Astrocyte of the spinal cord (primary cell): ENCODE measurements at regions not wholly inside any gene's neighbourhood (a gene's known extent, or its start where the extent isn't known, plus 50 kb on each side); places are given as distances from the start of the nearest gene placed in this dataset.

Source experiments
- DNase-seq: peaks from one replicate; pipeline ENCODE4 v3.0.0; 2011; ENCODE audit warnings: low read depth, low spot score
- H3K4me3 ChIP-seq: 2 replicates; pipeline ENCODE4 v1.5.1; 2011; ENCODE audit warnings: low read depth, mild to moderate bottlenecking, low read length, moderate library complexity
- CTCF ChIP-seq: IDR thresholded peaks from 2 replicates; pipeline ENCODE4 v1.5.1; 2012; ENCODE audit warnings: low read depth, mild to moderate bottlenecking, low read length, inconsistent platforms
- in situ Hi-C: cut with HindIII; loops from 2 replicates; pipeline ENCODE4 v1.10.0; 2017; ENCODE audit warnings: low sequenced_read_pairs

- DNase-seq = no peak
- in situ Hi-C loops = no loop called here
- H3K4me3 ChIP-seq = no peak overlapping the region
- TF ChIP-seq CTCF = no peak
These were observed 105.2 kb upstream of the IER5L start for GRCh38 chr9:129283291-129283691.

- H3K4me3 ChIP-seq = no peak overlapping the region
- in situ Hi-C loops = no loop called here
- TF ChIP-seq CTCF = no peak
- no peak for DNase-seq
These were observed 104.7 kb upstream of the IER5L start for GRCh38 chr9:129282731-129283211.

GRCh38 chr9:129282272-129282671, 104.2 kb upstream of the IER5L start:
- TF ChIP-seq CTCF = no peak

GRCh38 chr9:129281506-129282145, 103.6 kb upstream of the IER5L start:
- no peak for DNase-seq
- in situ Hi-C loops = no loop called here
- H3K4me3 ChIP-seq = no peak overlapping the region
- no peak for TF ChIP-seq CTCF

More at GRCh38 chr9:129282272-129282671, 104.2 kb upstream of the IER5L start:
- in situ Hi-C loops = no loop called here
- no peak for DNase-seq
- no peak overlapping the region for H3K4me3 ChIP-seq

GRCh38 chr9:129280623-129281271, 102.7 kb upstream of the IER5L start:
- DNase-seq = no peak
- no peak overlapping the region for H3K4me3 ChIP-seq
- TF ChIP-seq CTCF = no peak
- in situ Hi-C loops = no loop called here

- DNase-seq = no peak
- H3K4me3 ChIP-seq = no peak overlapping the region
- in situ Hi-C loops = no loop called here
- no peak for TF ChIP-seq CTCF
These were observed 102.2 kb upstream of the IER5L start for GRCh38 chr9:129280236-129280622.
